HG03175 (cell line): ENCODE measurements at regions not wholly inside any gene's neighbourhood (a gene's known extent, or its start where the extent isn't known, plus 50 kb on each side); places are given as distances from the start of the nearest gene placed in this dataset.

Source experiments
- ATAC-seq: cut with Tn5 transposase; IDR thresholded peaks from one replicate; pipeline ENCODE4 v1.9.1; 2021; ENCODE audit warnings: mild to moderate bottlenecking, moderate library complexity; ENCODE audit not compliant: unreplicated experiment

GRCh38 chr1:4010814-4011605, 110.9 kb upstream of the C1orf174 start:
- ATAC-seq, result no peak

GRCh38 chr1:4016351-4017130, 116.5 kb upstream of the C1orf174 start:
- no peak for ATAC-seq

GRCh38 chr1:4017636-4018365, 117.7 kb upstream of the C1orf174 start:
- no peak for ATAC-seq

GRCh38 chr1:4018466-4019146, 118.5 kb upstream of the C1orf174 start:
- no peak for ATAC-seq

GRCh38 chr1:4019147-4019521, 119.1 kb upstream of the C1orf174 start:
- ATAC-seq, result no peak

GRCh38 chr1:4019606-4020331, 119.7 kb upstream of the C1orf174 start:
- no peak for ATAC-seq

GRCh38 chr1:4020449-4020848, 120.4 kb upstream of the C1orf174 start:
- ATAC-seq, result no peak

- ATAC-seq, result no peak
These were observed 121.3 kb upstream of the C1orf174 start for GRCh38 chr1:4021136-4021973.

GRCh38 chr1:4021974-4022268, 121.8 kb upstream of the C1orf174 start:
- no peak for ATAC-seq

GRCh38 chr1:4022715-4023114, 122.6 kb upstream of the C1orf174 start:
- no peak for ATAC-seq

- ATAC-seq, result no peak
These were observed 123.6 kb upstream of the C1orf174 start for GRCh38 chr1:4023678-4024077.

GRCh38 chr1:4024811-4025210, 124.7 kb upstream of the C1orf174 start:
- ATAC-seq, result no peak

- ATAC-seq, result no peak
These were observed 125.7 kb upstream of the C1orf174 start for GRCh38 chr1:4025752-4026151.

GRCh38 chr1:4027008-4027407, 126.9 kb upstream of the C1orf174 start:
- ATAC-seq, result no peak

- ATAC-seq, result peak; percentile 80
These were observed 127.5 kb upstream of the C1orf174 start for GRCh38 chr1:4027492-4028138.

- ATAC-seq, result no peak
These were observed 128.0 kb upstream of the C1orf174 start for GRCh38 chr1:4028139-4028501.

GRCh38 chr1:4029376-4029775, 129.3 kb upstream of the C1orf174 start:
- no peak for ATAC-seq

GRCh38 chr1:4032571-4032970, 132.5 kb upstream of the C1orf174 start:
- ATAC-seq, result no peak

- ATAC-seq, result no peak
These were observed 133.1 kb upstream of the C1orf174 start for GRCh38 chr1:4033129-4033676.
